ENCODE measurements at regions not wholly inside any gene's neighbourhood (a gene's known extent, or its start where the extent isn't known, plus 50 kb on each side); places are given as distances from the start of the nearest gene placed in this dataset.

DNA sequence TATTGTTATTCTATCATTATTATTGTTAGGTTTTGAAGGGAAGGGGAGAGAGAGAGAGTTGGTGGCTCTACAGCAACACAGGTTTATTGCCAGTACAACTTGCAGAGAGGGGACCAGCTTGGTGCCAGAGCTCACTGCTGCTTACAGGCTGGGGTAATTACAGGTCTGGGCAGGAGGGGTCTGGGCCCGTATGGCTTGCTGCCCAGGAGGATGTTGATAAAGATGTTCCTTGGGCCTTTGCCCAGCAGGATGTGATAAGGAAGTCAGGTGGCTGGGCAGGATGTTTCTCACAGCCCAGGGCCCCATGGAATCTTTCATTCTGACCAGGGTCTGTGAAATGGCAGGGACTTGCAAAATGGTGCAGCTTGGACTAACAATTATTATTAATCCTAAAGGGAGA is 64.2 kb upstream of the ZNF599 start:
- TF ChIP-seq, protein P1, sequence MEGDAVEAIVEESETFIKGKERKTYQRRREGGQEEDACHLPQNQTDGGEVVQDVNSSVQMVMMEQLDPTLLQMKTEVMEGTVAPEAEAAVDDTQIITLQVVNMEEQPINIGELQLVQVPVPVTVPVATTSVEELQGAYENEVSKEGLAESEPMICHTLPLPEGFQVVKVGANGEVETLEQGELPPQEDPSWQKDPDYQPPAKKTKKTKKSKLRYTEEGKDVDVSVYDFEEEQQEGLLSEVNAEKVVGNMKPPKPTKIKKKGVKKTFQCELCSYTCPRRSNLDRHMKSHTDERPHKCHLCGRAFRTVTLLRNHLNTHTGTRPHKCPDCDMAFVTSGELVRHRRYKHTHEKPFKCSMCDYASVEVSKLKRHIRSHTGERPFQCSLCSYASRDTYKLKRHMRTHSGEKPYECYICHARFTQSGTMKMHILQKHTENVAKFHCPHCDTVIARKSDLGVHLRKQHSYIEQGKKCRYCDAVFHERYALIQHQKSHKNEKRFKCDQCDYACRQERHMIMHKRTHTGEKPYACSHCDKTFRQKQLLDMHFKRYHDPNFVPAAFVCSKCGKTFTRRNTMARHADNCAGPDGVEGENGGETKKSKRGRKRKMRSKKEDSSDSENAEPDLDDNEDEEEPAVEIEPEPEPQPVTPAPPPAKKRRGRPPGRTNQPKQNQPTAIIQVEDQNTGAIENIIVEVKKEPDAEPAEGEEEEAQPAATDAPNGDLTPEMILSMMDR (IDR thresholded peaks at IDR 0.05; ENCODE audit: low read depth, low read length) = no peak
- no peak for TF ChIP-seq POLR2A (IDR thresholded peaks at IDR 0.05; ENCODE audit: extremely low read depth, insufficient read length)
- TF ChIP-seq MAX (IDR thresholded peaks at IDR 0.05; ENCODE audit: low read depth, low read length) = no peak
